Activated T-cell treated with anti-CD3 and anti-CD28 coated beads, Interleukin-2, amount 50 U/mL, for 48 hours (primary cell): ENCODE measurements at regions not wholly inside any gene's neighbourhood (a gene's known extent, or its start where the extent isn't known, plus 50 kb on each side); places are given as distances from the start of the nearest gene placed in this dataset.
"Not testable (repeated sequence)": the region's sequence is repeated elsewhere in the genome, so short reads cannot be mapped to it uniquely, and the experiment has no call there.

Experiments
- DNase-seq, 2 experiments: peaks; one replicate each; pipeline ENCODE4 v3.0.0-alpha.2; 2020

- DNase-seq = no peak
Observed at GRCh38 chr7:69518705-69519077, 79.6 kb upstream of the AUTS2 start.

- DNase-seq = no peak
Observed at GRCh38 chr7:69526570-69526969, 71.7 kb upstream of the AUTS2 start.

GRCh38 chr7:69527706-69528105 lies 70.6 kb upstream of the AUTS2 start:
- DNase-seq = no peak

- no peak for DNase-seq
Observed at GRCh38 chr7:69531050-69531449, 67.2 kb upstream of the AUTS2 start.

DNA sequence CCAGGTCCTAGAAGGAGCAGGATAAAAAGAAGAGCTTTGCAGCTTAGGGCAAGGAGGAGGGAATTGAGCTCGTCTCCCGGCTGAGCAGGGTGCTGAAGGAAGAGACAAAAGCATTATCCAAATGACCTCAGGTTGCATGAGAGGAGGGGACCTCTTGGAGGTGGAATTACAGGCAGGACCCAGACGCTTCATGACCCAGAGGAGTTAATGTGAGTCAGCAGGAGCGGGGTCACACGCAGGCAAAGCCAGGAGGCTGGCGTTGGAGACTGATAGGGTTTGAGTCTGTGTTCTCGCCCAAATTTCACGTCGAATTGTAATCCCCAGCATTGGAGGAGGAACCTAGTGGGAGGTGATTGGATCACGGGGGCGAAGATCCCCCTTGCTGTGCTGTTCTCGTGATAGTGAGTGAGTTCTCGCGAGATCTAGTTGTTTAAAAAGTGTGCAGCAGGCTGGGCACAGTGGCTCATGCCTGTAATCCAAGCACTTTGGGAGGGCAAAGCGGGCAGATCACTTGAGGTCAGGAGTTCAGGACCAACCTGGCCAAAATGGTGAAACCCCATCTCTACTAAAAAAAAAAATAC lies 63.7 kb upstream of the AUTS2 start:
- DNase-seq = no peak

GRCh38 chr7:69537691-69538090 lies 60.6 kb upstream of the AUTS2 start:
- no peak for DNase-seq

DNA sequence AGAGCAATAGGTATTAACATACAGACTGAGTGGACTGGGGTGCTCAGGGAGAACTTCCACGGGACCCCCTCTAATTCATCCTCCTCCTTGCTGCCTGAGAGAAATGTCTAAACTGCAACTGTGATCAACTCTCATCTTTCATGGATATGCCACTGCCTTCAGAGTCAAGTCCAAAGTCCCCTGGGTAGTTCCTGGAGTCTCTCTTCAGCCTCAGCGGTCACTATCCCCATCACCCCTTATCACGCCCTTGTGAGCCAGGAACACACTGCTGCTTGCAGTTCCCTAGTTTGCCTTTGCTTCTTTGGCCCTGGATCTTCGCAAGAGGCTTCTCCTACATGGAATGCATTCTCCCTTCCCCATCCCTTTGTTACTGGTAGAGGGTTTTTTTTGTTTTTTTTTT lies 58.7 kb upstream of the AUTS2 start:
- no peak for DNase-seq

GRCh38 chr7:69540287-69540686 lies 58.0 kb upstream of the AUTS2 start:
- no peak for DNase-seq

GRCh38 chr7:69541779-69542432 lies 56.4 kb upstream of the AUTS2 start:
- DNase-seq = not testable (repeated sequence)

DNA sequence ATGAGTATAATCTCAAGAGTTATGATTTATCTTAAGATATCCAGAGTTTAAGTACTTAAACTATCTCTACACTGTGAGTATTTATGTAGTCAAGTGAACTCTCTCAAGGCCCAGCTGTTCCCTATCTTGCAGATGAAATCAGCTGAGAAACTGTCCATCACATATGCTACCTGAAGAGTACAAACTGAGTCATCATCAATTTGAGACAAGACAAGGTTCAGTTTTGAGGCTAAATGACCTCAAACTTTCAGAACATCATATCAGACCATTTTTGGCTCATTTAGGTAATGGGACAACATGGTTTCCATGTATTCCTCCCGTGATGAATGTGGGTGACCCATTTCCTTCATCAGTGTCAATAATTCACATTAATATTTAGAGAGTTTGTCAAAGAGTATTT lies 53.1 kb upstream of the AUTS2 start:
- no peak for DNase-seq
